ENCODE measurements at regions not wholly inside any gene's neighbourhood (a gene's known extent, or its start where the extent isn't known, plus 50 kb on each side); places are given as distances from the start of the nearest gene placed in this dataset.
"Not testable (repeated sequence)": the region's sequence is repeated elsewhere in the genome, so short reads cannot be mapped to it uniquely, and the experiment has no call there.

- H4K20me1 ChIP-seq (ENCODE audit: control insufficient read depth, extremely low read depth, insufficient read depth, low read length) = no peaks in the 10 kb centered on the region
- no peak overlapping the region for H3K4me2 ChIP-seq (ENCODE audit: extremely low read depth, insufficient read depth, low read length)
- no peak overlapping the region for H2AFZ ChIP-seq (ENCODE audit: low read length)
- H3K4me3 ChIP-seq (replicated peaks in 1 of 4; ENCODE audit: control extremely low read depth in 1 of 4, insufficient read depth in 1 of 4, low read depth in 3 of 4, low read length in 4 of 4) = no peak overlapping the region
- H3K4me1 ChIP-seq (ENCODE audit: control insufficient read depth, extremely low read depth, insufficient read depth, low read length) = no peaks in the 10 kb centered on the region
- no peak for DNase-seq (ENCODE audit: low read depth in 2 of 2)
- H3K36me3 ChIP-seq (ENCODE audit: control insufficient read depth, insufficient read depth, low read length) = no peaks in the 10 kb centered on the region
- H3K9me3 ChIP-seq (ENCODE audit: control insufficient read depth, insufficient read depth, low read depth, low read length) = no peaks in the 10 kb centered on the region
- H3K9ac ChIP-seq (ENCODE audit: insufficient read depth, low read length) = no peak overlapping the region
- no peaks in the 10 kb centered on the region for H3K27me3 ChIP-seq (ENCODE audit: control insufficient read depth, insufficient read depth, low read length)
- H3K27ac ChIP-seq (ENCODE audit: insufficient read depth, low read length) = no peak overlapping the region
- TF ChIP-seq EZH2 (IDR thresholded peaks at IDR 0.05; ENCODE audit: low read length, missing control alignments) (no peak), CTCF (conservative IDR thresholded peaks at IDR 0.05 in 1 of 2, IDR thresholded peaks at IDR 0.05 in 1 of 2; ENCODE audit: low read depth in 1 of 2, low read length in 2 of 2) (no peak)
- no peaks in the 10 kb centered on the region for H3K79me2 ChIP-seq (ENCODE audit: control insufficient read depth, insufficient read depth, low read length)
Observed at GRCh38 chr5:13581132-13581531, 363.4 kb downstream of the DNAH5 start.

- DNase-seq (ENCODE audit: low read depth in 2 of 2) = no peak
- Histone ChIP-seq H3K4me1 (ENCODE audit: control insufficient read depth, extremely low read depth, insufficient read depth, low read length) (no peaks in the 10 kb centered on the region), H3K4me2 (ENCODE audit: extremely low read depth, insufficient read depth, low read length) (no peak overlapping the region), H3K9ac (ENCODE audit: insufficient read depth, low read length) (no peak overlapping the region), H3K79me2 (ENCODE audit: control insufficient read depth, insufficient read depth, low read length) (no peaks in the 10 kb centered on the region), H3K36me3 (ENCODE audit: control insufficient read depth, insufficient read depth, low read length) (no peaks in the 10 kb centered on the region), H3K4me3 (replicated peaks in 1 of 4; ENCODE audit: control extremely low read depth in 1 of 4, insufficient read depth in 1 of 4, low read depth in 3 of 4, low read length in 4 of 4) (no peak overlapping the region), H3K9me3 (ENCODE audit: control insufficient read depth, insufficient read depth, low read depth, low read length) (no peaks in the 10 kb centered on the region), H3K27me3 (ENCODE audit: control insufficient read depth, insufficient read depth, low read length) (no peaks in the 10 kb centered on the region), H2AFZ (ENCODE audit: low read length) (no peak overlapping the region), H3K27ac (ENCODE audit: insufficient read depth, low read length) (no peak overlapping the region), H4K20me1 (ENCODE audit: control insufficient read depth, extremely low read depth, insufficient read depth, low read length) (no peaks in the 10 kb centered on the region)
- TF ChIP-seq EZH2 (IDR thresholded peaks at IDR 0.05; ENCODE audit: low read length, missing control alignments) = no peak
- TF ChIP-seq CTCF (conservative IDR thresholded peaks at IDR 0.05 in 1 of 2, IDR thresholded peaks at IDR 0.05 in 1 of 2; ENCODE audit: low read depth in 1 of 2, low read length in 2 of 2) = no peak
Observed at GRCh38 chr5:13580058-13580457, 364.4 kb downstream of the DNAH5 start.

GRCh38 chr5:13579091-13579490 is 365.4 kb downstream of the DNAH5 start:
- not testable (repeated sequence) for H3K4me3 ChIP-seq (replicated peaks in 1 of 4; ENCODE audit: control extremely low read depth in 1 of 4, insufficient read depth in 1 of 4, low read depth in 3 of 4, low read length in 4 of 4); DNase-seq (ENCODE audit: low read depth in 2 of 2); H3K27me3 ChIP-seq (ENCODE audit: control insufficient read depth, insufficient read depth, low read length)

GRCh38 chr5:13578311-13579039 is 366.0 kb downstream of the DNAH5 start:
- not testable (repeated sequence) for H3K9me3 ChIP-seq (ENCODE audit: control insufficient read depth, insufficient read depth, low read depth, low read length); H3K27ac ChIP-seq (ENCODE audit: insufficient read depth, low read length); H3K4me2 ChIP-seq (ENCODE audit: extremely low read depth, insufficient read depth, low read length); H3K79me2 ChIP-seq (ENCODE audit: control insufficient read depth, insufficient read depth, low read length); H3K36me3 ChIP-seq (ENCODE audit: control insufficient read depth, insufficient read depth, low read length); DNase-seq (ENCODE audit: low read depth in 2 of 2); H3K4me3 ChIP-seq (replicated peaks in 1 of 4; ENCODE audit: control extremely low read depth in 1 of 4, insufficient read depth in 1 of 4, low read depth in 3 of 4, low read length in 4 of 4); H3K27me3 ChIP-seq (ENCODE audit: control insufficient read depth, insufficient read depth, low read length); H2AFZ ChIP-seq (ENCODE audit: low read length); H4K20me1 ChIP-seq (ENCODE audit: control insufficient read depth, extremely low read depth, insufficient read depth, low read length); H3K4me1 ChIP-seq (ENCODE audit: control insufficient read depth, extremely low read depth, insufficient read depth, low read length); H3K9ac ChIP-seq (ENCODE audit: insufficient read depth, low read length)

More at GRCh38 chr5:13579091-13579490, 365.4 kb downstream of the DNAH5 start:
- not testable (repeated sequence) for H3K4me2 ChIP-seq (ENCODE audit: extremely low read depth, insufficient read depth, low read length); H3K9me3 ChIP-seq (ENCODE audit: control insufficient read depth, insufficient read depth, low read depth, low read length); H3K79me2 ChIP-seq (ENCODE audit: control insufficient read depth, insufficient read depth, low read length); H3K27ac ChIP-seq (ENCODE audit: insufficient read depth, low read length); H4K20me1 ChIP-seq (ENCODE audit: control insufficient read depth, extremely low read depth, insufficient read depth, low read length); H2AFZ ChIP-seq (ENCODE audit: low read length); H3K4me1 ChIP-seq (ENCODE audit: control insufficient read depth, extremely low read depth, insufficient read depth, low read length); H3K9ac ChIP-seq (ENCODE audit: insufficient read depth, low read length); H3K36me3 ChIP-seq (ENCODE audit: control insufficient read depth, insufficient read depth, low read length)

Data from fibroblast of lung (primary cell).